Umbilical cord (tissue), 1 donor: ENCODE measurements at regions not wholly inside any gene's neighbourhood (a gene's known extent, or its start where the extent isn't known, plus 50 kb on each side); places are given as distances from the start of the nearest gene placed in this dataset.

Source experiments
- DNase-seq: peaks from one replicate; pipeline ENCODE4 v3.0.0-alpha.2; 2015; ENCODE audit warnings: low spot score

DNA sequence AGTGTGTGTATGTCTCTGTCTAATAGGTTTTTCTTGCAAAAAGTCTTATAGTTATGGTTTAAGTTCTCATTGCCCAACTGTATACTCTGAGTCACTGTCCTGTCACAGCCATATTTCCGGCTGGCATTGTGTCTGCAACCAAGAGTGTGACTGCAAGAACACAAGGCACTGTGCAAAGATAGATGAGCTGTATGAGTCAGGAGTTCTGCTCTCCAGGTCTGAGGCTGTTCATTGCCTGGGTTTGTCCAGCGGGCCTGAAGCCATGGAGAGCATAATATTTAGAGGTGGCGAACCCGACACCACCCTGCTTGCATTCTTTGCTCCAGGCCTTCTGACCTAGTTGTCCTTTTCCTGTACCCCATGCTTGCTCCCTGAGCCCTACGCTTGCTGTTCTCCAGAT lies 50.9 kb upstream of the CNIH3 start:
- no peak for DNase-seq

- DNase-seq: no peak
These were observed 50.3 kb upstream of the CNIH3 start for GRCh38 chr1:224565611-224566406.
